ENCODE measurements at regions not wholly inside any gene's neighbourhood (a gene's known extent, or its start where the extent isn't known, plus 50 kb on each side); places are given as distances from the start of the nearest gene placed in this dataset.

DNA sequence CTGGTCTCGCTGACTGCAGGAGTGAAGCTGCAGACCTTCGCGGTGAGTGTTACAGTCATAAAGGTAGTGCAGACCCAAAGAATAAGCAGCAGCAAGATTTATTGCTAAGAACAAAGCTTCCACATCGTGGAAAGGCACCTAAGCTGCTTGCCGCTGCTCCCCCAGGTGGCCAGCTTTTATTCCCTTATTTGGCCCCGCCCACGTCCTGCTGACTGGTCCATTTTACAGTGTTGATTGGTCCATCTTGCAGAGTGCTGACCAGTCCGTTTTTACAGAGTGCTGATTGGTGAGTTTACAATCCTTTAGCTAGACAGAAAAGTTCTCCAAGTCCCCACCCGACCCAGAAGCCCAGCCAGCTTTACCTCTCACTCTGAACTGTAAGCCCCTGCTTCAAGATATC, 227.8 kb downstream of the ABCC12 start:
- Histone ChIP-seq H3K9ac (ENCODE audit: low read length) (no peak overlapping the region), H3K36me3 (ENCODE audit: control insufficient read depth, low read depth, low read length) (no peaks in the 10 kb centered on the region), H3K27me3 (ENCODE audit: control insufficient read depth, insufficient read depth, low read length) (no peaks in the 10 kb centered on the region), H3K9me3 (ENCODE audit: control insufficient read depth, low read depth, low read length) (no peaks in the 10 kb centered on the region), H3K4me3 (ENCODE audit: low read length) (no peak overlapping the region), H3K4me1 (ENCODE audit: control insufficient read depth, low read depth, low read length) (no peaks in the 10 kb centered on the region), H3K27ac (ENCODE audit: low read length) (no peak overlapping the region)

DNA sequence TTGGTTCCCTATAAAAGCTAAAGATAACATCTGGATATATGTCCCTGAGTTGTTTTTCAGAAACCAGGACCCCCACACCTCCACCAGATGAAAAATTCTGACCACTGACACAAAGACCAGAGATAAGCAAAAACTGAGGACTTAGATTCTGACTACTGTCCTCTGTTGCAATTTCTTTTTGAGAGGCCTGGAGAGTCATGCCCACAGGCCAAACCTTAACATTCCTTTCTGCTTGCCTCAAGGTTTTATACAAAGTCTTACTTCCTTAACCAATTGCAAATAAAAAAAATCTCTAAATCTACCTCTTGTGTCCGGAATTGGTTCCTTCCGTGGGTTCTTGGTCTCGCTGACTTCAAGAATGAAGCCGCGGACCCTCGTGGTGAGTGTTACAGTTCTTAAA, 228.5 kb downstream of the ABCC12 start:
- Histone ChIP-seq H3K27ac (ENCODE audit: low read length) (no peak overlapping the region), H3K9ac (ENCODE audit: low read length) (no peak overlapping the region), H3K27me3 (ENCODE audit: control insufficient read depth, insufficient read depth, low read length) (no peaks in the 10 kb centered on the region), H3K4me3 (ENCODE audit: low read length) (no peak overlapping the region), H3K4me1 (ENCODE audit: control insufficient read depth, low read depth, low read length) (no peaks in the 10 kb centered on the region), H3K36me3 (ENCODE audit: control insufficient read depth, low read depth, low read length) (no peaks in the 10 kb centered on the region), H3K9me3 (ENCODE audit: control insufficient read depth, low read depth, low read length) (no peaks in the 10 kb centered on the region)

DNA sequence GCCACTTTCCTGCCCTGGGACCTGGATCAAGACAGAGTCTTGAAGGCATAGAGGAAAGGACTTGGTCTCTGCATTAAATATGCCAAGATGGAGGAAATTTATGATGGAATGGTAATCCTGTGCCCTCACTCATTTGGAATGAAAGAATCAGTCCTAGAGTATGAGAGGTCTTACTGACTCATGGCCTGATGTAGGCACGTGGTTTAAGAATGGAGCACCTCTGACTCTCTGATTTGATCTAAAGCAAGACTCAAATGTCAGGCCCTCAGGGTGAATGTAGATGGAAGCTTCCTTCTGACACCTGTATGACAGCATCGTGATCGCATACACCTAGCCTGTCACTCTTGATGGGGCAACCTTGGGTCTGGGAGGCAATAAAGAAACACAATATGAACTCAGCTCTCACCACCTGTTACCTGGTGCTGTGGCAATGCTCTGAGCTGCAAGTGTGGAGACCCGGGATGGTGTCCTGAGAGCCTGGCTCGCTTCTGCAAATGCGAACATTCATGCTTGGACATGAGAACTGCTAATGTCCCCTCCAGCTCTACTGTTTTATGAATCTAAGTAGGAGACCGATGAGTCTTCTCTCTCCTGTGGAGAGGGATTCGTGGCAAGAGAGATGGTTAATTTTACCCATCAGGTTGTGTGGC, 229.9 kb downstream of the ABCC12 start:
- Histone ChIP-seq H3K4me3 (ENCODE audit: low read length) (no peak overlapping the region), H3K9me3 (ENCODE audit: control insufficient read depth, low read depth, low read length) (no peaks in the 10 kb centered on the region), H3K4me1 (ENCODE audit: control insufficient read depth, low read depth, low read length) (no peaks in the 10 kb centered on the region), H3K27ac (ENCODE audit: low read length) (no peak overlapping the region), H3K27me3 (ENCODE audit: control insufficient read depth, insufficient read depth, low read length) (no peaks in the 10 kb centered on the region), H3K9ac (ENCODE audit: low read length) (no peak overlapping the region), H3K36me3 (ENCODE audit: control insufficient read depth, low read depth, low read length) (no peaks in the 10 kb centered on the region)

DNA sequence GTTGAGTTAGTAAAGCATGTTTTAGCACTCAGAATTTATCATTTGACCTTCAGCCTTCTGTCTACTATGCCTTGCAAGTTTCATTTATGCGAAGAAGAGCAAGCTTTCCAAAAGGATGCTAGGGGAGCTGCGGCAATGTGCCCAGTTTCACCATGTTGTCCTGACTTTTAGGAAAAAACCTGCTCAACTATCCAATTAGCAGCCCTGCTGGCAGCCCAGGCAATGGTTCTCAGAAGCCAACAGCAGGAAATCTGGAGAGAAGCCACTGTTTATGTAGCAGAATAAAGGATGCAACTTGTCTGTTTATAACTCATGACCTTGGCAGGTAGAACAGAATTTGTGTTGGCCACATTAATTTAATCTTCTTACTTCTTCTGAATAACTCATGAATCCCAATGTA, 230.8 kb downstream of the ABCC12 start:
- Histone ChIP-seq H3K36me3 (ENCODE audit: control insufficient read depth, low read depth, low read length) (no peaks in the 10 kb centered on the region), H3K27ac (ENCODE audit: low read length) (no peak overlapping the region), H3K4me1 (ENCODE audit: control insufficient read depth, low read depth, low read length) (no peaks in the 10 kb centered on the region), H3K9ac (ENCODE audit: low read length) (no peak overlapping the region), H3K4me3 (ENCODE audit: low read length) (no peak overlapping the region), H3K9me3 (ENCODE audit: control insufficient read depth, low read depth, low read length) (no peaks in the 10 kb centered on the region), H3K27me3 (ENCODE audit: control insufficient read depth, insufficient read depth, low read length) (no peaks in the 10 kb centered on the region)

DNA sequence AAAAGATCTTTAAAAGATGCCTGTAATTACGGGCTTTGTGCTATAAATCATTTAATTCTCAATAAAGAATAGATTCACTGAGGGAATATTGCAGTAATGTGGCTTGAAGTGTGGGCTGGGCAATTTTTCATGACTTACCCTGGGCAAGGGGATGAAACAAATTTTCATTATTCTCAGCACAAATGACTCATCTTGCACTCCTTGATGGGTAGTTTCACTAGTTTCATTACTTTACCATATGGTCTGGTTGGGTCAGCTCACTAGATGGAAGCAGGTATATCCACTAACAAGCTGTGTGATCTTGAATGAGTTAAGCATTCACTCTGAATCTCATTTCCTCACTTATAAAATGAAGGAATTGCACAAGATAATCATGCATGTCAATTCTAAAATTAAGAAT, 234.3 kb downstream of the ABCC12 start:
- H3K4me1 ChIP-seq (ENCODE audit: control insufficient read depth, low read depth, low read length) = no peaks in the 10 kb centered on the region
- H3K4me3 ChIP-seq (ENCODE audit: low read length) = no peak overlapping the region
- H3K36me3 ChIP-seq (ENCODE audit: control insufficient read depth, low read depth, low read length) = no peaks in the 10 kb centered on the region
- no peaks in the 10 kb centered on the region for H3K9me3 ChIP-seq (ENCODE audit: control insufficient read depth, low read depth, low read length)
- no peak overlapping the region for H3K27ac ChIP-seq (ENCODE audit: low read length)
- H3K27me3 ChIP-seq (ENCODE audit: control insufficient read depth, insufficient read depth, low read length) = no peaks in the 10 kb centered on the region
- H3K9ac ChIP-seq (ENCODE audit: low read length) = no peak overlapping the region

DNA sequence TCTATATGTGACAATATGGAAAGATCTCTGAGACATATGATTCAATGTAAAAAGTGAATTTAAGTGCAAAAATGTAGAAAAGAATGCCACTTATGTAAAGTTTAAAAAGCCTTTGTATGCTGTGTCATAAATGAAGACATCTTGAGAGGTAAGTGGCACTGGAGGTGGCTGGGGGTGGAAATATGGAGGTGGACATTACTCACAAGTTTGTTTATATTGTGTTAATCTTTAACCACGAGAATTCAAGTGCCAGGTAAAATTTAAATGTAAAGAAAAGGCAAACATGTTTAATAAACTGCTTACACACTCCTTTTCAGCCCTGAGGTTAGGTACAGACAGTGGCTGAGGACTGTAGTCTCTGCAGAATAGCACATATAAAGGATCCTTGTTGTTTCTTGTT, 235.1 kb downstream of the ABCC12 start:
- Histone ChIP-seq H3K27ac (ENCODE audit: low read length) (no peak overlapping the region), H3K4me3 (ENCODE audit: low read length) (no peak overlapping the region), H3K4me1 (ENCODE audit: control insufficient read depth, low read depth, low read length) (no peaks in the 10 kb centered on the region)

DNA sequence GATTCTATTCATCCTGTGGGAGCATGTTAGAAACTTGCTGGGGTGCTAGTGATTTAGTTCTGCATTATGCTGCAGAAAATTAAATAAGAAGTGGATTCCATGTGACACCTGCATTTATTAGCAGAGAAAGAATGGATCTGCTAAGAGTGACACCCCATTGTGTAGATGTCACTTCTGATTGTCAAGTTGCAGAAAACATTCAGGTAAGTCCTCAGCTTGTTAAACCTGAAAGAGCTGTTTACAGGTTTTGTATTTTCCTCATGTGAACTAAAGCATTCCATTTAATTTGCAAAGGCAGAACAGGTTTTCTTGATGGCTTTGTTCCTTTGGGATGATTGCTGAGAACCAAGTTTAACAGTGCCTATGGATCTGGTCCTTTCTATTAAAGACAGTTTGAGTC, 238.7 kb downstream of the ABCC12 start:
- Histone ChIP-seq H3K9me3 (ENCODE audit: control insufficient read depth, low read depth, low read length) (no peaks in the 10 kb centered on the region), H3K4me3 (ENCODE audit: low read length) (no peak overlapping the region), H3K36me3 (ENCODE audit: control insufficient read depth, low read depth, low read length) (no peaks in the 10 kb centered on the region), H3K27ac (ENCODE audit: low read length) (no peak overlapping the region), H3K27me3 (ENCODE audit: control insufficient read depth, insufficient read depth, low read length) (no peaks in the 10 kb centered on the region), H3K4me1 (ENCODE audit: control insufficient read depth, low read depth, low read length) (no peaks in the 10 kb centered on the region), H3K9ac (ENCODE audit: low read length) (no peak overlapping the region)

More for the DNA sequence above, 235.1 kb downstream of the ABCC12 start:
- Histone ChIP-seq H3K27me3 (ENCODE audit: control insufficient read depth, insufficient read depth, low read length) (no peaks in the 10 kb centered on the region), H3K9me3 (ENCODE audit: control insufficient read depth, low read depth, low read length) (no peaks in the 10 kb centered on the region), H3K36me3 (ENCODE audit: control insufficient read depth, low read depth, low read length) (no peaks in the 10 kb centered on the region), H3K9ac (ENCODE audit: low read length) (no peak overlapping the region)

DNA sequence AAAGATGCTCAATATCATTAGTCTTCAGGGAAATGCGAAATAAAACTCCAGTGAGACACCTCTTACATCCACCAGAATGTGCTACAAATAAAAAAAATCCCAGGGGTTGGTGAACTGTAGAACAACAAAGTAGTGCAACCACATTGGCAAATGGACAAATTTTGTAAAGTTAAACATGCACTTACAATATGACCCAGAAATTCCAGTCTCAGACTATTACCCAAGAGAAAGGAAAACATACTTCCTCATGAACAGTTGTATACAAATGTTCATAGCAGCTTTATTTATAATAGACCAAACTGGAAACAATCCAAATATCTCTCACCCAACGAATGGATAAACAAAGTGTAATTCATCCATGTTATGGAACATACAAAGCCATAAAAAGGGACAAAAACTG, 239.5 kb downstream of the ABCC12 start:
- no peaks in the 10 kb centered on the region for H3K36me3 ChIP-seq (ENCODE audit: control insufficient read depth, low read depth, low read length)

DNA sequence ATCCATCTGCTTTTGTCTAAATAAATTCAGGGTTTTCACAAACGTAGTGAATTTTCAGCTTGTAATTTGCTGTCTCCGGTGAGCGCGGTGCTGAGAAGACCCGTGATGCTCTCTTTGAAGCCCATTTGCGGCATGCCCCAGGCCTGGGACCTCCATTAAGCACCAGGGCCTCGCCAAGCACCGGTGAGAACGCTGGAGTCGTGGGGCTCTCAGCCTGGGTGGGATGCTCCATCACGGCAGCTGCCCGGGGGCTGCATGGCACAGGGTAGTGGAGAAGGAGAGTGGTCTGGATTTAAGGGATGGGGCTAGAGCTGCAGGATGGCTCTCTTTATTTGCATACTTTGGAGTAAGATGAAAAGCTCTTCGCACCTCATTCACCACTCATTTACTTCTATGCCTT, 248.7 kb downstream of the ABCC12 start:
- Histone ChIP-seq H3K4me3 (ENCODE audit: low read length) (no peak overlapping the region), H3K4me1 (ENCODE audit: control insufficient read depth, low read depth, low read length) (peaks cover 6% of the 10 kb centered on the region), H3K9ac (ENCODE audit: low read length) (no peak overlapping the region), H3K27me3 (ENCODE audit: control insufficient read depth, insufficient read depth, low read length) (no peaks in the 10 kb centered on the region), H3K36me3 (ENCODE audit: control insufficient read depth, low read depth, low read length) (no peaks in the 10 kb centered on the region), H3K27ac (ENCODE audit: low read length) (no peak overlapping the region), H3K9me3 (ENCODE audit: control insufficient read depth, low read depth, low read length) (peaks cover 7% of the 10 kb centered on the region)

More for the DNA sequence above, 239.5 kb downstream of the ABCC12 start:
- Histone ChIP-seq H3K9me3 (ENCODE audit: control insufficient read depth, low read depth, low read length) (no peaks in the 10 kb centered on the region), H3K4me1 (ENCODE audit: control insufficient read depth, low read depth, low read length) (no peaks in the 10 kb centered on the region), H3K27me3 (ENCODE audit: control insufficient read depth, insufficient read depth, low read length) (no peaks in the 10 kb centered on the region), H3K4me3 (ENCODE audit: low read length) (no peak overlapping the region), H3K9ac (ENCODE audit: low read length) (no peak overlapping the region), H3K27ac (ENCODE audit: low read length) (no peak overlapping the region)

DNA sequence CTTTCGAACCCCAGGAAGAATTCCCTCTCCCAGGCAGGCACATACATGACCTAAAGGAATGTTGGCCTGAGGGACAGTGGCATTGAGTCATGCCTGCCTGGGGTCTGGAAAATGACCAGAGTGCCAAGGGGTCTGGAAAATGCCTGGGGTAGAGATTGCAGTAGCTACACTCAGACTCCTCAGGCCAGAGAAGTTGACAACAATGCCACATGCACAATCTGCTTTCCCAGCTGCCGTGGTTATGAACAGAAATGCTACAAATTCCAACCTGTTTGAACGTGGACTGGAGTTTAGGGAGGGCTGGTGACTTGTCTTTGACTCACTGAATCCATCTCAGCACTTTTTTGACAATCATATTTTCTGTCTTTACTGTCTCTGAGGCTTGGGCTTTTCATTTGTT, 250.0 kb downstream of the ABCC12 start:
- Histone ChIP-seq H3K36me3 (ENCODE audit: control insufficient read depth, low read depth, low read length) (no peaks in the 10 kb centered on the region), H3K27ac (ENCODE audit: low read length) (no peak overlapping the region), H3K9me3 (ENCODE audit: control insufficient read depth, low read depth, low read length) (peaks cover 7% of the 10 kb centered on the region), H3K4me3 (ENCODE audit: low read length) (no peak overlapping the region), H3K27me3 (ENCODE audit: control insufficient read depth, insufficient read depth, low read length) (no peaks in the 10 kb centered on the region), H3K4me1 (ENCODE audit: control insufficient read depth, low read depth, low read length) (peaks cover 6% of the 10 kb centered on the region), H3K9ac (ENCODE audit: low read length) (no peak overlapping the region)

DNA sequence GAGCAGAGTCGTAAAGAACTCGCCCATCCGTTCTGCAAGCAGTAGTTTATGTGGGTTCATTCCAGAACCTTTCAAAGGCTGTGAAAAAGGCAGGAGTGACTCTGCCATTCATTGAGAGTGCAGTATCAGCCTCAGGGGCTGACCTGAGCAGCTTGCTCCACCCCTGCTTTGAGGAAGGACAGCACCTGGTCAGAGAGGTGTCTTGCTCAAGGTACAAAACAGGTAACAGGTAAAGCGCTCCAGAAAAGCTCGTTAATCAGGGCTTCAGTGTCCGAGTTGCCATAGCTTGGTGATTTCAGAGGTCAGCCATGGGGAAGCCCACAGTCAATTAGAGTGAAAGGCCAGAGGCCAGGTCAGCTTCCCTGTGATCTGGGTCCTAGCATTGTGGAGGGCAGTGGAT, 251.1 kb downstream of the ABCC12 start:
- Histone ChIP-seq H3K27me3 (ENCODE audit: control insufficient read depth, insufficient read depth, low read length) (no peaks in the 10 kb centered on the region), H3K4me1 (ENCODE audit: control insufficient read depth, low read depth, low read length) (peaks cover 6% of the 10 kb centered on the region), H3K36me3 (ENCODE audit: control insufficient read depth, low read depth, low read length) (no peaks in the 10 kb centered on the region), H3K27ac (ENCODE audit: low read length) (no peak overlapping the region), H3K9me3 (ENCODE audit: control insufficient read depth, low read depth, low read length) (peaks cover 5% of the 10 kb centered on the region), H3K9ac (ENCODE audit: low read length) (no peak overlapping the region), H3K4me3 (ENCODE audit: low read length) (no peak overlapping the region)

DNA sequence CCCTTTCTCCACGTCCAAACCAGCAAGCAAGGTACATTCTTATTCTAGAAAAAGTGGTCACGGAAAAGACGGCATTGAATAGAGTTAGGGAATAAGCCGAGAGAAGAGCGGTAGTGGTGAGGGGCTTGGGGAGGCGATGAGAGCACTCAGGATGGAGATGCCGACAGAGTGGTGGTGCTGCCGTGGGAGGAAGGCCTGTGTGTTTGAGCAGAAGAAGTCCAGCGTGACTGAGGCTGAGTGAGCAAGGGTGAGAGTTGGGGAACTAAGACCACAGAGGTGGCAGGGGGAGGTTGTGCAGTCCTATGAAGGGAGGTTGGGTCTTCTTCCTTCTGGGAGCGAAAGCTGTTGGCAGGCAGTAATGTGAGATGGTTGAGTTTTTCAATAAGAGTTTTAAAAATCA, 252.3 kb downstream of the ABCC12 start:
- Histone ChIP-seq H3K4me3 (ENCODE audit: low read length) (no peak overlapping the region), H3K27ac (ENCODE audit: low read length) (no peak overlapping the region), H3K9ac (ENCODE audit: low read length) (no peak overlapping the region), H3K4me1 (ENCODE audit: control insufficient read depth, low read depth, low read length) (peaks cover 6% of the 10 kb centered on the region), H3K27me3 (ENCODE audit: control insufficient read depth, insufficient read depth, low read length) (no peaks in the 10 kb centered on the region), H3K9me3 (ENCODE audit: control insufficient read depth, low read depth, low read length) (no peaks in the 10 kb centered on the region), H3K36me3 (ENCODE audit: control insufficient read depth, low read depth, low read length) (no peaks in the 10 kb centered on the region)

All from iPS-18a (cell line).